SK-N-SH (cell line): ENCODE measurements at regions not wholly inside any gene's neighbourhood (a gene's known extent, or its start where the extent isn't known, plus 50 kb on each side); places are given as distances from the start of the nearest gene placed in this dataset.

Source experiments
- CTCF ChIA-PET: fragments of 300-600, 350-600 bp; formaldehyde crosslinking; extraction: SDS; loops from one replicate; lab custom pipeline; 2021; lab: Yijun Ruan, JAX
- POLR2A ChIA-PET: fragments of 350-600 bp; sonication (Branson Sonifier 250); formaldehyde crosslinking; extraction: SDS; loops from one replicate; lab custom pipeline; 2020; ENCODE audit warnings: antibody characterized with exemption, inconsistent platforms; lab: Yijun Ruan, JAX
- DNase-seq: peaks from one replicate; pipeline ENCODE4 v3.0.0; 2012
- H2AFZ ChIP-seq: fragments of 200-600 bp; sonication (generic); 2 replicates; pipeline ENCODE4 v1.8.1; 2016; ENCODE audit warnings: antibody characterized with exemption, mild to moderate bottlenecking, low read depth
- H3F3A ChIP-seq: fragments of 200-600 bp; sonication (generic); replicated peaks from 2 replicates; pipeline ENCODE3; 2016; ENCODE audit warnings: antibody characterized with exemption, mild to moderate bottlenecking; ENCODE audit not compliant: insufficient read depth
- H3K27ac ChIP-seq, 2 experiments: fragments of 200-500 bp in 1 of 2; fragments of 200-600 bp in 1 of 2; sonication (Bioruptor generic) in 1 of 2; sonication (generic), shearing (Covaris generic) in 1 of 2; 2 replicates each; pipeline versions ENCODE4 v1.5.1 to v1.6.1; 2014 to 2016; ENCODE audit warnings: low read depth in 2 of 2, inconsistent platforms in 1 of 2, low read length in 1 of 2, mild to moderate bottlenecking in 1 of 2, mixed read lengths in 1 of 2
- H3K27me3 ChIP-seq: fragments of 200-600 bp; sonication (generic), shearing (Covaris generic); 2 replicates; pipeline ENCODE4 v1.6.1; 2016; ENCODE audit warnings: mixed run types; ENCODE audit not compliant: insufficient read depth
- H3K36me3 ChIP-seq, 2 experiments: fragments of 200-500 bp in 1 of 2; fragments of 200-600 bp in 1 of 2; sonication (Bioruptor generic) in 1 of 2; sonication (generic) in 1 of 2; replicated peaks in 1 of 2; 2 replicates each; pipeline versions ENCODE3 to v1.5.1; 2014 to 2016; ENCODE audit warnings: low read length in 1 of 2, mild to moderate bottlenecking in 1 of 2; ENCODE audit not compliant: insufficient read depth in 2 of 2, control insufficient read depth in 1 of 2
- H3K4me1 ChIP-seq, 2 experiments: fragments of 200-500 bp in 1 of 2; fragments of 200-600 bp in 1 of 2; sonication (Bioruptor generic) in 1 of 2; sonication (generic), shearing (Covaris generic) in 1 of 2; 2 replicates each; pipeline versions ENCODE4 v1.5.1 to v1.6.1; 2014 to 2016; ENCODE audit warnings: low read depth in 1 of 2, low read length in 1 of 2, mixed run types in 1 of 2; ENCODE audit not compliant: insufficient read depth in 2 of 2, control insufficient read depth in 1 of 2
- H3K4me2 ChIP-seq: fragments of 200-600 bp; sonication (generic), shearing (Covaris generic); 2 replicates; pipeline ENCODE4 v1.6.1; 2017; ENCODE audit warnings: mixed run types
- H3K4me3 ChIP-seq, 2 experiments: fragments of 200-500 bp in 1 of 2; fragments of 200-600 bp in 1 of 2; sonication (Bioruptor generic) in 1 of 2; sonication (generic), shearing (Covaris generic) in 1 of 2; 2 replicates each; pipeline versions ENCODE4 v1.5.1 to v1.8.1; 2014 to 2016; ENCODE audit warnings: low read depth in 2 of 2, inconsistent platforms in 1 of 2, low read length in 1 of 2, mild to moderate bottlenecking in 1 of 2, mixed read lengths in 1 of 2, moderate library complexity in 1 of 2
- H3K79me2 ChIP-seq: fragments of 200-600 bp; sonication (generic); 2 replicates; pipeline ENCODE4 v1.8.1; 2017; ENCODE audit warnings: mild to moderate bottlenecking; ENCODE audit not compliant: insufficient read depth
- H3K9ac ChIP-seq: fragments of 200-600 bp; sonication (generic); 2 replicates; pipeline ENCODE4 v1.6.1; 2017; ENCODE audit warnings: mixed run types
- H3K9me2 ChIP-seq: fragments of 200-600 bp; sonication (generic); 2 replicates; pipeline ENCODE4 v1.6.1; 2017; ENCODE audit warnings: mixed run types
- H3K9me3 ChIP-seq: fragments of 200-600 bp; sonication (generic); 2 replicates; pipeline ENCODE4 v1.6.1; 2017; ENCODE audit warnings: mixed run types, mild to moderate bottlenecking, moderate library complexity
- H4K20me1 ChIP-seq: fragments of 200-600 bp; sonication (generic); 2 replicates; pipeline ENCODE4 v1.6.1; 2017; ENCODE audit warnings: mild to moderate bottlenecking, mixed run types; ENCODE audit not compliant: insufficient read depth
- CHD2 ChIP-seq: fragments of 150-350 bp; IDR thresholded peaks from 2 replicates; pipeline ENCODE4 v1.6.1; 2018; ENCODE audit warnings: low read length; ENCODE audit not compliant: partially characterized antibody
- ELF1 ChIP-seq: IDR thresholded peaks from 2 replicates; pipeline ENCODE4 v1.4.0; 2012
- FOSL2 ChIP-seq: IDR thresholded peaks from 2 replicates; pipeline ENCODE4 v1.4.0; 2012; ENCODE audit warnings: low read depth, mild to moderate bottlenecking, moderate library complexity, borderline replicate concordance
- FOXJ3 ChIP-seq: sonication (generic); formaldehyde crosslinking; IDR thresholded peaks from 2 replicates; pipeline ENCODE4 v1.5.1; 2020; ENCODE audit warnings: mild to moderate bottlenecking, missing genetic modification reagents
- GATA2 ChIP-seq: sonication (generic); formaldehyde crosslinking; IDR thresholded peaks from 2 replicates; pipeline ENCODE4 v1.5.0; 2020; ENCODE audit warnings: mild to moderate bottlenecking, missing genetic modification reagents
- IRF3 ChIP-seq: fragments of 150-350 bp; IDR thresholded peaks from 2 replicates; pipeline ENCODE4 v1.6.1; 2016; ENCODE audit warnings: mild to moderate bottlenecking, low read depth, low read length
- JUND ChIP-seq: IDR thresholded peaks from 2 replicates; pipeline ENCODE4 v1.4.0; 2012
- MEF2A ChIP-seq: IDR thresholded peaks from 2 replicates; pipeline ENCODE4 v1.4.0; 2012; ENCODE audit warnings: low read depth, borderline replicate concordance
- NFIC ChIP-seq: IDR thresholded peaks from 2 replicates; pipeline ENCODE4 v1.4.0; 2012; ENCODE audit warnings: borderline replicate concordance
- NRF1 ChIP-seq: IDR thresholded peaks from 2 replicates; pipeline ENCODE4 v1.6.1; 2012; ENCODE audit warnings: low read depth, mild to moderate bottlenecking, low read length
- PBX3 ChIP-seq: IDR thresholded peaks from 2 replicates; pipeline ENCODE4; 2012
- POLR2AphosphoS5 ChIP-seq: IDR thresholded peaks from 2 replicates; pipeline ENCODE4 v1.6.1; 2012; ENCODE audit warnings: low read depth, low read length
- RAD21 ChIP-seq: IDR thresholded peaks from 2 replicates; pipeline ENCODE4 v1.6.1; 2012; ENCODE audit warnings: mild to moderate bottlenecking, low read length
- RCOR1 ChIP-seq: fragments of 150-350 bp; IDR thresholded peaks from 2 replicates; pipeline ENCODE4 v1.6.1; 2017; ENCODE audit warnings: antibody characterized with exemption, low read length
- RFX5 ChIP-seq: IDR thresholded peaks from 2 replicates; pipeline ENCODE4 v1.6.1; 2012; ENCODE audit warnings: mild to moderate bottlenecking, improper control_type of control experiment, low read length
- RXRA ChIP-seq: IDR thresholded peaks from 2 replicates; pipeline ENCODE4 v1.4.0; 2012; ENCODE audit warnings: low read depth, mild to moderate bottlenecking, borderline replicate concordance
- SIN3A ChIP-seq: IDR thresholded peaks from 2 replicates; pipeline ENCODE4 v1.6.1; 2012; ENCODE audit warnings: low read depth, mild to moderate bottlenecking, low read length, moderate library complexity, borderline replicate concordance
- TCF12 ChIP-seq: IDR thresholded peaks from 2 replicates; pipeline ENCODE4 v1.4.0; 2012
- TEAD4 ChIP-seq: IDR thresholded peaks from 2 replicates; pipeline ENCODE4 v1.4.0; 2012; ENCODE audit warnings: mild to moderate bottlenecking, borderline replicate concordance; ENCODE audit not compliant: insufficient read depth
- YY1 ChIP-seq: IDR thresholded peaks from 2 replicates; pipeline ENCODE4 v1.4.0; 2012; ENCODE audit warnings: low read depth, mild to moderate bottlenecking
- WGBS: methylation state at CpG from one replicate; pipeline ENCODE4 v1.1.6; 2017; ENCODE audit warnings: low lambda C conversion rate; 5-methylcytosine and 5-hydroxymethylcytosine counted together

- TF ChIP-seq NRF1 (no peak), TEAD4 (peak; percentile 58), RXRA (peak; percentile 72), JUND (peak; percentile 75), PBX3 (peak; percentile 88), SIN3A (no peak)
Observed at GRCh38 chr5:110335361-110336066, 391.0 kb downstream of the TMEM232 start (continued).

GRCh38 chr5:110338341-110339083 lies 388.0 kb downstream of the TMEM232 start:
- Histone ChIP-seq H3K27ac (no peak overlapping the region), H3K36me3 (no peaks in the 10 kb centered on the region), H3K4me2 (no peak overlapping the region), H3K79me2 (no peaks in the 10 kb centered on the region), H2AFZ (no peak overlapping the region; the same call in 1 of the 2 replicates), H3F3A (peaks cover 16% of the 10 kb centered on the region), H3K27me3 (no peaks in the 10 kb centered on the region), H3K9me3 (no peaks in the 10 kb centered on the region), H3K9me2 (no peaks in the 10 kb centered on the region), H3K4me1 (peaks cover 0 to 14% of the 10 kb centered on the region in 2 experiments; a peak in 3 of 4 replicates)
- CTCF ChIA-PET: interaction anchor here (1.1 kb wide), 1 partner anchor 10 kb away, joined by 3 read pairs; no protein-coding TSS in a partner anchor
- DNase-seq: no peak
- WGBS: 59% methylated on average over 7 of the region's 7 CpGs
- TF ChIP-seq JUND (no peak), RAD21 (no peak), GATA2 (no peak), YY1 (no peak), ELF1 (no peak), RCOR1 (no peak), CHD2 (no peak), MEF2A (no peak), IRF3 (no peak), POLR2AphosphoS5 (no peak), FOSL2 (no peak), NFIC (no peak), TCF12 (no peak; the same call in 1 of the 2 replicates), RFX5 (no peak), RXRA (no peak), FOXJ3 (CRISPR knock-in tag) (no peak)
- TF ChIP-seq, all 33 proteins: peak for 0
- Histone ChIP-seq H3K4me3 (no peak overlapping the region), H3K9ac (no peak overlapping the region), H4K20me1 (no peaks in the 10 kb centered on the region)
- POLR2A ChIA-PET: no interaction called here
